ENCODE measurements at regions not wholly inside any gene's neighbourhood (a gene's known extent, or its start where the extent isn't known, plus 50 kb on each side); places are given as distances from the start of the nearest gene placed in this dataset.

DNA sequence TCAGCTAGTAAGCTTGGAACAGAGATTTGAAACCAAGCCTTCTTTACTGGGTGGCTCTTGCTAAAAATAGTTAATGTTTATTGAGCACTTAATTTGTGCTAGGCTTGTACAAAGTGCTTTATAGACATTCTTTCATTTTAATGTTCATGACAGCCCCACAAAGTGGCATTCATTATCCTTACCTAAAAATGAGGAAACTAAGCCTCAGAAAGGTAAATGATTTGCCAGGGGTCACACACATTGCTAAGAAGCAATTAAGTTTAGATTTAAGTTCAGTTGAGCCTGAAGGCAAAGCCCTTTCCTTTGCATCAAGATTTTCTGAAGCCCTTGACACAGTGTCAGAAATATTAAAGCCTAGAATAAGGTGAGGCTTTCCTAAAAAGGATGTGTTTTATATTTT, 327.5 kb upstream of the FGF13 start:
- TF ChIP-seq EZH2 (IDR thresholded peaks at IDR 0.05; ENCODE audit: borderline replicate concordance, insufficient read depth, low read depth, low read length, poor library complexity, severe bottlenecking) (no peak), CTCF (IDR thresholded peaks at IDR 0.05) (no peak)
